ENCODE measurements at regions not wholly inside any gene's neighbourhood (a gene's known extent, or its start where the extent isn't known, plus 50 kb on each side); places are given as distances from the start of the nearest gene placed in this dataset.

- Histone ChIP-seq H3K4me1 (ENCODE audit: insufficient read depth, low read length) (no peaks in the 10 kb centered on the region), H3K4me2 (ENCODE audit: low read depth, low read length) (no peak overlapping the region), H3K9ac (ENCODE audit: insufficient read depth, low read depth, low read length) (no peak overlapping the region), H2AFZ (ENCODE audit: low read length) (no peak overlapping the region), H3K27me3 (ENCODE audit: control insufficient read depth in 1 of 2, insufficient read depth in 2 of 2, low read length in 2 of 2) (no peaks in the 10 kb centered on the region), H3K36me3 (replicated peaks in 1 of 2; ENCODE audit: control insufficient read depth in 1 of 2, insufficient read depth in 2 of 2, low read length in 2 of 2) (no peaks in the 10 kb centered on the region), H3K27ac (ENCODE audit: extremely low read length, insufficient read depth, low read length) (no peak overlapping the region), H3K79me2 (ENCODE audit: insufficient read depth, low read length) (no peaks in the 10 kb centered on the region), H3K4me3 (replicated peaks in 1 of 3; ENCODE audit: insufficient read depth in 1 of 3, low read depth in 2 of 3, low read length in 3 of 3) (no peak overlapping the region), H3K9me3 (ENCODE audit: low read length) (no peaks in the 10 kb centered on the region), H4K20me1 (ENCODE audit: insufficient read depth, low read length) (no peaks in the 10 kb centered on the region)
- DNase-seq (ENCODE audit: low spot score) (no peak), FAIRE-seq (no peak), ATAC-seq (no peak)
- ChIA-PET CTCF (ENCODE audit: low intra/inter-chr PET ratio, low total read pairs) (no interaction called here), POLR2A (no interaction called here)
- no TSS peak for BruUV-seq (replicated peaks)
- TF ChIP-seq ZSCAN29 (CRISPR knock-in tag; conservative IDR thresholded peaks at IDR 0.05) (no peak), NFIB (CRISPR knock-in tag; IDR thresholded peaks at IDR 0.05; ENCODE audit: borderline replicate concordance) (no peak), NR2F6 (IDR thresholded peaks at IDR 0.05) (no peak), NR2F6 (CRISPR knock-in tag; IDR thresholded peaks at IDR 0.05) (no peak)
- in situ Hi-C loops (cut with HindIII; ENCODE audit: extremely low pct_ligation_motif_present, low pct_unique_long_range_greater_than_20kb), result no loop called here
- intact Hi-C loops (cut with micrococcal nuclease; ENCODE audit: unreplicated experiment), result no loop called here
- WGBS (ENCODE audit: low lambda C conversion rate), result 14% methylated on average over 3 of the region's 3 CpGs
These were observed 206.5 kb upstream of the PGR start for GRCh38 chr11:101336155-101336554.

GRCh38 chr11:101334581-101334980 is 205.0 kb upstream of the PGR start:
- Histone ChIP-seq H3K79me2 (ENCODE audit: insufficient read depth, low read length) (no peaks in the 10 kb centered on the region), H3K27ac (ENCODE audit: extremely low read length, insufficient read depth, low read length) (no peak overlapping the region), H4K20me1 (ENCODE audit: insufficient read depth, low read length) (no peaks in the 10 kb centered on the region), H3K9me3 (ENCODE audit: low read length) (no peaks in the 10 kb centered on the region), H3K27me3 (ENCODE audit: control insufficient read depth in 1 of 2, insufficient read depth in 2 of 2, low read length in 2 of 2) (no peaks in the 10 kb centered on the region), H3K4me2 (ENCODE audit: low read depth, low read length) (no peak overlapping the region), H3K9ac (ENCODE audit: insufficient read depth, low read depth, low read length) (no peak overlapping the region), H3K36me3 (replicated peaks in 1 of 2; ENCODE audit: control insufficient read depth in 1 of 2, insufficient read depth in 2 of 2, low read length in 2 of 2) (no peaks in the 10 kb centered on the region), H3K4me3 (replicated peaks in 1 of 3; ENCODE audit: insufficient read depth in 1 of 3, low read depth in 2 of 3, low read length in 3 of 3) (no peak overlapping the region), H3K4me1 (ENCODE audit: insufficient read depth, low read length) (no peaks in the 10 kb centered on the region), H2AFZ (ENCODE audit: low read length) (no peak overlapping the region)
- no TSS peak for BruUV-seq (replicated peaks)
- in situ Hi-C loops (cut with HindIII; ENCODE audit: extremely low pct_ligation_motif_present, low pct_unique_long_range_greater_than_20kb), result no loop called here
- DNase-seq (ENCODE audit: low spot score) (no peak), ATAC-seq (no peak), FAIRE-seq (no peak)
- ChIA-PET POLR2A (no interaction called here), CTCF (ENCODE audit: low intra/inter-chr PET ratio, low total read pairs) (no interaction called here)
- intact Hi-C loops (cut with micrococcal nuclease; ENCODE audit: unreplicated experiment), result no loop called here
- 0% methylated on average over 1 of the region's 1 CpG for WGBS (ENCODE audit: low lambda C conversion rate)
- TF ChIP-seq RARA (CRISPR knock-in tag; IDR thresholded peaks at IDR 0.05) (no peak), ZNF709 (CRISPR knock-in tag; IDR thresholded peaks at IDR 0.05) (no peak), ZNF276 (CRISPR knock-in tag; IDR thresholded peaks at IDR 0.05; ENCODE audit: low read depth) (no peak), CSRNP2 (CRISPR knock-in tag; conservative IDR thresholded peaks at IDR 0.05; ENCODE audit: low read depth) (no peak), ZNF230 (CRISPR knock-in tag; IDR thresholded peaks at IDR 0.05) (no peak), GZF1 (CRISPR knock-in tag; IDR thresholded peaks at IDR 0.05) (no peak), JUNB (CRISPR knock-in tag; IDR thresholded peaks at IDR 0.05; ENCODE audit: borderline replicate concordance) (no peak), TAF1 (CRISPR knock-in tag; IDR thresholded peaks at IDR 0.05) (no peak)

Measured in HepG2 (cell line).